NT2/D1 (cell line): ENCODE measurements at regions not wholly inside any gene's neighbourhood (a gene's known extent, or its start where the extent isn't known, plus 50 kb on each side); places are given as distances from the start of the nearest gene placed in this dataset.

ENCODE experiments used
- SUZ12 ChIP-seq: IDR thresholded peaks from 2 replicates; pipeline ENCODE4 v1.6.1; 2011; ENCODE audit not compliant: insufficient read length, insufficient read depth; ENCODE audit errors: extremely low read depth
- YY1 ChIP-seq: IDR thresholded peaks from 2 replicates; pipeline ENCODE4 v1.6.1; 2011; ENCODE audit not compliant: insufficient read length, insufficient read depth

- TF ChIP-seq YY1 (no peak), SUZ12 (no peak)
Measured at GRCh38 chr5:159855476-159856191, 60.6 kb upstream of the ADRA1B start.
